Liver (tissue), 8 donors: ENCODE measurements at regions not wholly inside any gene's neighbourhood (a gene's known extent, or its start where the extent isn't known, plus 50 kb on each side); places are given as distances from the start of the nearest gene placed in this dataset.

ENCODE experiments used
- DNase-seq: peaks from one replicate; pipeline ENCODE4 v3.0.0-alpha.2; 2017; ENCODE audit warnings: low spot score
- H3K27ac ChIP-seq, 2 donors: one replicate each; pipeline ENCODE4 v1.7.0; 2013; ENCODE audit warnings: inconsistent platforms in 2 of 2, low read length in 2 of 2, control low read depth in 1 of 2, low read depth in 1 of 2, mild to moderate bottlenecking in 1 of 2
- H3K27me3 ChIP-seq, 4 donors: one replicate each; pipeline versions ENCODE4 v1.6.1 to v1.7.0; 2013; ENCODE audit warnings: low read length in 3 of 4, inconsistent platforms in 1 of 4, mild to moderate bottlenecking in 1 of 4, moderate library complexity in 1 of 4; ENCODE audit not compliant: control insufficient read depth in 4 of 4, insufficient read depth in 4 of 4
- H3K36me3 ChIP-seq, 4 donors: one replicate each; pipeline versions ENCODE4 v1.6.1 to v1.7.0; 2013; ENCODE audit warnings: low read length in 3 of 4, mild to moderate bottlenecking in 3 of 4, low read depth in 1 of 4, moderate library complexity in 1 of 4; ENCODE audit not compliant: control insufficient read depth in 4 of 4, insufficient read depth in 3 of 4
- H3K4me1 ChIP-seq, 4 donors: one replicate each; pipeline versions ENCODE4 v1.6.1 to v1.7.0; 2013; ENCODE audit warnings: low read length in 3 of 4, mild to moderate bottlenecking in 3 of 4, moderate library complexity in 1 of 4; ENCODE audit not compliant: control insufficient read depth in 4 of 4, insufficient read depth in 4 of 4
- H3K4me3 ChIP-seq, 3 donors: one replicate each; pipeline versions ENCODE4 v1.6.1 to v1.7.0; 2013; ENCODE audit warnings: low read length in 3 of 3, control low read depth in 1 of 3, low read depth in 1 of 3, mild to moderate bottlenecking in 1 of 3
- H3K9ac ChIP-seq, 2 donors: one replicate each; pipeline ENCODE4 v1.7.0; 2013; ENCODE audit warnings: low read length in 2 of 2, mild to moderate bottlenecking in 2 of 2, moderate library complexity in 2 of 2, control low read depth in 1 of 2, low read depth in 1 of 2
- H3K9me3 ChIP-seq, 4 donors: one replicate each; pipeline versions ENCODE4 v1.6.1 to v1.7.0; 2013; ENCODE audit warnings: low read length in 3 of 4; ENCODE audit not compliant: control insufficient read depth in 4 of 4
- ATF3 ChIP-seq: IDR thresholded peaks from 2 replicates; pipeline ENCODE4 v1.6.1; 2016; ENCODE audit warnings: antibody characterized with exemption
- CTCF ChIP-seq: fragments of 150-350 bp; IDR thresholded peaks from 2 replicates; pipeline ENCODE4 v1.5.1; 2017; ENCODE audit warnings: improper control_type of control experiment, low read depth, low read length; ENCODE audit not compliant: missing input control
- EGR1 ChIP-seq, 2 donors: IDR thresholded peaks; 2 replicates each; pipeline ENCODE4 v1.6.1; 2016 to 2018; ENCODE audit warnings: antibody characterized with exemption in 2 of 2, low read depth in 2 of 2
- FOXA1 ChIP-seq: IDR thresholded peaks from 2 replicates; pipeline ENCODE4 v1.6.1; 2016; ENCODE audit warnings: antibody characterized with exemption
- GABPA ChIP-seq, 2 donors: IDR thresholded peaks in 1 of 2; conservative IDR thresholded peaks in 1 of 2; 2 replicates each; pipeline ENCODE4 v1.6.1; 2016; ENCODE audit warnings: antibody characterized with exemption in 2 of 2, mild to moderate bottlenecking in 1 of 2, moderate library complexity in 1 of 2
- HNF4A ChIP-seq, 2 donors: conservative IDR thresholded peaks; 2 replicates each; pipeline ENCODE4 v1.6.1; 2016; ENCODE audit warnings: antibody characterized with exemption in 2 of 2, mild to moderate bottlenecking in 2 of 2
- HNF4G ChIP-seq: IDR thresholded peaks from 2 replicates; pipeline ENCODE4 v1.6.1; 2016; ENCODE audit warnings: antibody characterized with exemption
- JUND ChIP-seq, 2 donors: IDR thresholded peaks; 2 replicates each; pipeline ENCODE4 v1.6.1; 2016; ENCODE audit warnings: antibody characterized with exemption in 2 of 2
- NR2F2 ChIP-seq: IDR thresholded peaks from 2 replicates; pipeline ENCODE4 v1.6.1; 2016; ENCODE audit warnings: antibody characterized with exemption
- RAD21 ChIP-seq, 2 donors: IDR thresholded peaks; 2 replicates each; pipeline ENCODE4 v1.6.1; 2016; ENCODE audit warnings: antibody characterized with exemption in 2 of 2, mild to moderate bottlenecking in 2 of 2
- RXRA ChIP-seq, 2 donors: IDR thresholded peaks; 2 replicates each; pipeline ENCODE4 v1.6.1; 2017 to 2018; ENCODE audit warnings: antibody characterized with exemption in 2 of 2, mild to moderate bottlenecking in 1 of 2
- SP1 ChIP-seq: IDR thresholded peaks from 2 replicates; pipeline ENCODE4 v1.6.1; 2018; ENCODE audit warnings: antibody characterized with exemption, mild to moderate bottlenecking
- TAF1 ChIP-seq: conservative IDR thresholded peaks from 2 replicates; pipeline ENCODE4 v1.6.1; 2016; ENCODE audit warnings: antibody characterized with exemption, mild to moderate bottlenecking
- YY1 ChIP-seq: IDR thresholded peaks from 2 replicates; pipeline ENCODE4 v1.6.1; 2016; ENCODE audit warnings: antibody characterized with exemption, mild to moderate bottlenecking
- WGBS: extraction: QIAGEN DNeasy Blood & Tissue Kit; methylation state at CpG from one replicate; pipeline ENCODE4 v1.1.7; 2013; 5-methylcytosine and 5-hydroxymethylcytosine counted together
- TF ChIP-seq, protein P1 (sequence below): IDR thresholded peaks from 2 replicates; pipeline ENCODE4 v1.6.1; 2016; ENCODE audit warnings: antibody characterized with exemption, mild to moderate bottlenecking
- donor health status: healthy.
- donor health status: healthy.
- donor health status: healthy.
- donor health status: healthy.
- donor health status: healthy.

- DNase-seq = no peak
- Histone ChIP-seq H3K36me3 (no peaks in the 10 kb centered on the region), H3K27ac (peak overlapping the region; percentile 37 to 57), H3K9me3 (no peaks in the 10 kb centered on the region), H3K4me3 (no peak overlapping the region), H3K9ac (no peak overlapping the region), H3K27me3 (peaks cover 0 to 5% (median 0%) of the 10 kb centered on the region in 4 donors), H3K4me1 (no peaks in the 10 kb centered on the region)
- 58% methylated on average over 15 of the region's 15 CpGs for WGBS
- no peak for TF ChIP-seq FOXA1
- peak; percentile 22 for TF ChIP-seq SP1
- no peak for TF ChIP-seq YY1
- no peak for TF ChIP-seq RAD21 (IDR thresholded peaks at IDR 0.05)
- TF ChIP-seq NR2F2 = peak; percentile 89
- TF ChIP-seq ATF3 = no peak
- TF ChIP-seq HNF4G = no peak
- TF ChIP-seq TAF1 = no peak
- TF ChIP-seq CTCF = no peak
- TF ChIP-seq GABPA (IDR thresholded peaks at IDR 0.05 in 1 of 2, conservative IDR thresholded peaks at IDR 0.05 in 1 of 2) = no peak
- no peak for TF ChIP-seq EGR1 (IDR thresholded peaks at IDR 0.05; ENCODE audit: low read depth in 2 of 2)
Measured at GRCh38 chr16:86059253-86060171, 160.6 kb downstream of the IRF8 start.

- whole genome bisulfite sequencing = 79% methylated on average over 28 of the region's 28 CpGs
- Histone ChIP-seq H3K4me3 (no peak overlapping the region), H3K36me3 (no peaks in the 10 kb centered on the region), H3K27me3 (peaks cover 0 to 5% (median 0%) of the 10 kb centered on the region in 4 donors), H3K27ac (peak overlapping the region; percentile 37 to 57), H3K4me1 (no peaks in the 10 kb centered on the region), H3K9me3 (no peaks in the 10 kb centered on the region), H3K9ac (no peak overlapping the region)
- TF ChIP-seq JUND (IDR thresholded peaks at IDR 0.05) (no peak), HNF4G (no peak), EGR1 (IDR thresholded peaks at IDR 0.05; ENCODE audit: low read depth in 2 of 2) (no peak), FOXA1 (no peak), HNF4A (conservative IDR thresholded peaks at IDR 0.05) (no peak), RXRA (IDR thresholded peaks at IDR 0.05) (no peak), NR2F2 (no peak), ATF3 (no peak), SP1 (no peak), RAD21 (IDR thresholded peaks at IDR 0.05) (no peak), YY1 (no peak), CTCF (no peak), TAF1 (no peak)
- TF ChIP-seq, protein P1, sequence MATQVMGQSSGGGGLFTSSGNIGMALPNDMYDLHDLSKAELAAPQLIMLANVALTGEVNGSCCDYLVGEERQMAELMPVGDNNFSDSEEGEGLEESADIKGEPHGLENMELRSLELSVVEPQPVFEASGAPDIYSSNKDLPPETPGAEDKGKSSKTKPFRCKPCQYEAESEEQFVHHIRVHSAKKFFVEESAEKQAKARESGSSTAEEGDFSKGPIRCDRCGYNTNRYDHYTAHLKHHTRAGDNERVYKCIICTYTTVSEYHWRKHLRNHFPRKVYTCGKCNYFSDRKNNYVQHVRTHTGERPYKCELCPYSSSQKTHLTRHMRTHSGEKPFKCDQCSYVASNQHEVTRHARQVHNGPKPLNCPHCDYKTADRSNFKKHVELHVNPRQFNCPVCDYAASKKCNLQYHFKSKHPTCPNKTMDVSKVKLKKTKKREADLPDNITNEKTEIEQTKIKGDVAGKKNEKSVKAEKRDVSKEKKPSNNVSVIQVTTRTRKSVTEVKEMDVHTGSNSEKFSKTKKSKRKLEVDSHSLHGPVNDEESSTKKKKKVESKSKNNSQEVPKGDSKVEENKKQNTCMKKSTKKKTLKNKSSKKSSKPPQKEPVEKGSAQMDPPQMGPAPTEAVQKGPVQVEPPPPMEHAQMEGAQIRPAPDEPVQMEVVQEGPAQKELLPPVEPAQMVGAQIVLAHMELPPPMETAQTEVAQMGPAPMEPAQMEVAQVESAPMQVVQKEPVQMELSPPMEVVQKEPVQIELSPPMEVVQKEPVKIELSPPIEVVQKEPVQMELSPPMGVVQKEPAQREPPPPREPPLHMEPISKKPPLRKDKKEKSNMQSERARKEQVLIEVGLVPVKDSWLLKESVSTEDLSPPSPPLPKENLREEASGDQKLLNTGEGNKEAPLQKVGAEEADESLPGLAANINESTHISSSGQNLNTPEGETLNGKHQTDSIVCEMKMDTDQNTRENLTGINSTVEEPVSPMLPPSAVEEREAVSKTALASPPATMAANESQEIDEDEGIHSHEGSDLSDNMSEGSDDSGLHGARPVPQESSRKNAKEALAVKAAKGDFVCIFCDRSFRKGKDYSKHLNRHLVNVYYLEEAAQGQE = no peak
- no peak for DNase-seq
Measured at GRCh38 chr16:86060381-86061317, 161.7 kb downstream of the IRF8 start.
